GM12878 (cell line): ENCODE measurements at regions not wholly inside any gene's neighbourhood (a gene's known extent, or its start where the extent isn't known, plus 50 kb on each side); places are given as distances from the start of the nearest gene placed in this dataset.

Experiments
- ATF3 ChIP-seq: IDR thresholded peaks from 2 replicates; pipeline ENCODE4 v1.6.1; 2011; ENCODE audit warnings: low read depth, mild to moderate bottlenecking, low read length, moderate library complexity, borderline replicate concordance; ENCODE audit errors: extremely low read depth
- BACH1 ChIP-seq: fragments of 450-650 bp; IDR thresholded peaks from 2 replicates; pipeline ENCODE4 v1.6.1; 2017; ENCODE audit warnings: mild to moderate bottlenecking, borderline replicate concordance
- CTCF ChIP-seq, 3 experiments: IDR thresholded peaks in 2 of 3; conservative IDR thresholded peaks in 1 of 3; 2 replicates each; pipeline ENCODE4 v1.5.1; 2011; ENCODE audit warnings: low read depth in 3 of 3, low read length in 3 of 3, mild to moderate bottlenecking in 3 of 3, control low read depth in 2 of 3, moderate library complexity in 2 of 3, inconsistent platforms in 1 of 3, mixed read lengths in 1 of 3; ENCODE audit not compliant: control insufficient read depth in 2 of 3, insufficient read depth in 1 of 3; ENCODE audit errors: extremely low read depth in 1 of 3
- EED ChIP-seq: sonication (generic); IDR thresholded peaks from 2 replicates; pipeline ENCODE4 v1.6.1; 2016; ENCODE audit warnings: antibody characterized with exemption, low read depth
- EZH2 ChIP-seq: IDR thresholded peaks from 2 replicates; pipeline ENCODE4 v1.6.1; 2012; ENCODE audit warnings: low read depth, mild to moderate bottlenecking, control low read depth, inconsistent platforms, low read length, borderline replicate concordance; ENCODE audit not compliant: control insufficient read depth
- HDGF ChIP-seq: fragments of 450-650 bp; IDR thresholded peaks from 2 replicates; pipeline ENCODE4 v1.6.1; 2016; ENCODE audit warnings: antibody characterized with exemption
- NR2C2 ChIP-seq: IDR thresholded peaks from 2 replicates; pipeline ENCODE4 v1.6.1; 2011; ENCODE audit warnings: borderline replicate concordance, low read depth; ENCODE audit not compliant: control insufficient read depth, insufficient read length
- PAX8 ChIP-seq: fragments of 450-650 bp; IDR thresholded peaks from 2 replicates; pipeline ENCODE4 v1.6.1; 2017; ENCODE audit warnings: mild to moderate bottlenecking, moderate library complexity
- RCOR1 ChIP-seq: conservative IDR thresholded peaks from 2 replicates; pipeline ENCODE4 v1.6.1; 2012; ENCODE audit warnings: low read depth, low read length, improper control_type of control experiment
- RFX5 ChIP-seq: IDR thresholded peaks from 2 replicates; pipeline ENCODE4 v1.6.1; 2011; ENCODE audit warnings: low read depth, low read length, improper control_type of control experiment
- SREBF2 ChIP-seq: IDR thresholded peaks from 2 replicates; pipeline ENCODE4 v1.6.1; 2012; ENCODE audit warnings: mild to moderate bottlenecking, low read length
- YY1 ChIP-seq: IDR thresholded peaks from 2 replicates; pipeline ENCODE4 v1.6.1; 2011; ENCODE audit warnings: low read depth, mild to moderate bottlenecking, low read length

DNA sequence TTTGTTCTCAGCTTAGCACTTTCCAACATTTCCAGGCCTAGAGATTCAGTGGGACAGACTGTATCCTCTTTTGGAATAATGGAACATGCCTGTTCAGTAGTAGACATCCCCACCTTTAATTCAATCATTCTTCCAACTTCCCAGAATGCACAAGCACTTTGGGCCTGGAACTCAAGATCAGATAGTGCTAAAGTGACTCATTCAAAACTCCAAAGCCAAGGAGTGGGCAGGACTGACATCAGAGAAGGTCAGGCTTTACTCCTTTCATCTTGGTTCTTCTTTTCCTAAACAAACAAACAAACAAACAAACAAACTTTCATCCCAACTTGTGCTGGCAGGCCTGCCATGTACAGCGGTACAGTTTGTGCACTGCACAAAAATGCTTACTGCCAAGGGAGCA, 172.0 kb downstream of the AXIN2 start:
- TF ChIP-seq EED (no peak), CTCF (IDR thresholded peaks at IDR 0.05 in 2 of 3, conservative IDR thresholded peaks at IDR 0.05 in 1 of 3; ENCODE audit: control insufficient read depth in 2 of 3, extremely low read depth in 1 of 3, insufficient read depth in 1 of 3, low read depth in 3 of 3, low read length in 3 of 3) (no peak), HDGF (no peak), RCOR1 (no peak), NR2C2 (no peak), BACH1 (no peak), SREBF2 (no peak), RFX5 (no peak), YY1 (no peak), EZH2 (no peak), ATF3 (no peak), PAX8 (no peak)
